ENCODE measurements at regions not wholly inside any gene's neighbourhood (a gene's known extent, or its start where the extent isn't known, plus 50 kb on each side); places are given as distances from the start of the nearest gene placed in this dataset.

- intact Hi-C loops (cut with micrococcal nuclease; ENCODE audit: unreplicated experiment) = no loop called here
- ChIA-PET POLR2A (no interaction called here), RAD21 (ENCODE audit: unreplicated experiment) (no interaction called here), SMC1A (ENCODE audit: uncharacterized antibody, unreplicated experiment) (interaction anchor here (1.0 to 1.6 kb wide), 2 partner anchors 20 to 331 kb away, joined by 3 to 4 read pairs; no protein-coding TSS in a partner anchor), CTCF (interaction anchor here (0.9 to 1.0 kb wide), 2 partner anchors 22 to 336 kb away, joined by 3 to 4 read pairs; no protein-coding TSS in a partner anchor)
- in situ Hi-C loops (cut with MboI) = no loop called here
- no peaks in the 10 kb centered on the region for H3K79me2 ChIP-seq (ENCODE audit: control insufficient read depth, insufficient read depth, low read length)
- H3K36me3 ChIP-seq (ENCODE audit: control insufficient read depth in 2 of 2, insufficient read depth in 2 of 2, low read length in 1 of 2) = no peaks in the 10 kb centered on the region
- no peaks in the 10 kb centered on the region for H3K4me1 ChIP-seq (ENCODE audit: control insufficient read depth, insufficient read depth, low read length)
- no peak overlapping the region for H3K4me2 ChIP-seq (ENCODE audit: control insufficient read depth, insufficient read depth)
- WGBS (ENCODE audit: insufficient coverage, insufficient replicate concordance, low lambda C conversion rate, missing lambda C conversion rate) = 15% methylated on average over 3 of the region's 3 CpGs
- no peak for TF ChIP-seq MXI1 (IDR thresholded peaks at IDR 0.05; ENCODE audit: low read depth, low read length)
- no peak for TF ChIP-seq TARDBP (IDR thresholded peaks at IDR 0.05; ENCODE audit: borderline replicate concordance)
- TF ChIP-seq SIX5 (IDR thresholded peaks at IDR 0.05; ENCODE audit: low read depth, low read length, severe bottlenecking) = no peak
- no peak for TF ChIP-seq MYB (IDR thresholded peaks at IDR 0.05; ENCODE audit: borderline replicate concordance, low read depth, low read length)
- no peak for TF ChIP-seq MTA3 (IDR thresholded peaks at IDR 0.05; ENCODE audit: borderline replicate concordance, low read length)
- TF ChIP-seq ZNF24 (IDR thresholded peaks at IDR 0.05) = no peak
- no peak for TF ChIP-seq ZNF687 (IDR thresholded peaks at IDR 0.05)
- TF ChIP-seq PAX5 (IDR thresholded peaks at IDR 0.05; ENCODE audit: borderline replicate concordance, low read depth, low read length) = no peak
- no peak for TF ChIP-seq BRCA1 (IDR thresholded peaks at IDR 0.05; ENCODE audit: low read depth, low read length)
- TF ChIP-seq NBN (IDR thresholded peaks at IDR 0.05) = no peak
- TF ChIP-seq MAX (IDR thresholded peaks at IDR 0.05; ENCODE audit: low read depth, low read length) = no peak
- no peak for TF ChIP-seq PML (IDR thresholded peaks at IDR 0.05; ENCODE audit: low read length)
- no peak for TF ChIP-seq RBBP5 (conservative IDR thresholded peaks at IDR 0.05)
- TF ChIP-seq TCF7 (IDR thresholded peaks at IDR 0.05; ENCODE audit: borderline replicate concordance) = no peak
- no peak for TF ChIP-seq MLLT1 (IDR thresholded peaks at IDR 0.05)
- FAIRE-seq = no peak
- no peak overlapping the region for H3K4me3 ChIP-seq
- H2AFZ ChIP-seq (ENCODE audit: control insufficient read depth, low read depth, low read length) = no peak overlapping the region
- ATAC-seq = no peak
- DNase-seq (ENCODE audit: low read depth, low spot score) = no peak
- no peak overlapping the region for H3K9ac ChIP-seq (ENCODE audit: control insufficient read depth, insufficient read depth, low read length)
- BruUV-seq (replicated peaks) = no TSS peak
- H3K27ac ChIP-seq (ENCODE audit: control insufficient read depth, insufficient read depth) = no peak overlapping the region
- no peaks in the 10 kb centered on the region for H3K9me3 ChIP-seq (replicated peaks; ENCODE audit: control insufficient read depth, insufficient read depth, low read length)
- H4K20me1 ChIP-seq (ENCODE audit: control insufficient read depth, insufficient read depth) = no peaks in the 10 kb centered on the region
- no peaks in the 10 kb centered on the region for H3K27me3 ChIP-seq (replicated peaks in 1 of 2; ENCODE audit: control insufficient read depth in 2 of 2, insufficient read depth in 2 of 2, low read length in 1 of 2)
Measured at GRCh38 chr11:56917708-56918400, 70.9 kb upstream of the OR5AK2 start.

All from GM12878 (cell line).